GM12864 (cell line): ENCODE measurements at regions not wholly inside any gene's neighbourhood (a gene's known extent, or its start where the extent isn't known, plus 50 kb on each side); places are given as distances from the start of the nearest gene placed in this dataset.

ENCODE experiments used
- DNase-seq: peaks from one replicate; pipeline ENCODE4 v3.0.0-alpha.2; 2011; ENCODE audit warnings: low read depth
- H3K4me3 ChIP-seq: 2 replicates; pipeline ENCODE4 v1.5.1; 2011; ENCODE audit warnings: mild to moderate bottlenecking, low read depth, low read length, control low read depth
- TF ChIP-seq, protein P1 (sequence below): IDR thresholded peaks from 2 replicates; pipeline ENCODE4 v1.5.1; 2011; ENCODE audit warnings: low read depth, mild to moderate bottlenecking, moderate library complexity, low read length, control low read depth, inconsistent platforms; ENCODE audit errors: missing control alignments

GRCh38 chr2:173544641-173545363 lies 190.1 kb downstream of the CDCA7 start:
- TF ChIP-seq, protein P1, sequence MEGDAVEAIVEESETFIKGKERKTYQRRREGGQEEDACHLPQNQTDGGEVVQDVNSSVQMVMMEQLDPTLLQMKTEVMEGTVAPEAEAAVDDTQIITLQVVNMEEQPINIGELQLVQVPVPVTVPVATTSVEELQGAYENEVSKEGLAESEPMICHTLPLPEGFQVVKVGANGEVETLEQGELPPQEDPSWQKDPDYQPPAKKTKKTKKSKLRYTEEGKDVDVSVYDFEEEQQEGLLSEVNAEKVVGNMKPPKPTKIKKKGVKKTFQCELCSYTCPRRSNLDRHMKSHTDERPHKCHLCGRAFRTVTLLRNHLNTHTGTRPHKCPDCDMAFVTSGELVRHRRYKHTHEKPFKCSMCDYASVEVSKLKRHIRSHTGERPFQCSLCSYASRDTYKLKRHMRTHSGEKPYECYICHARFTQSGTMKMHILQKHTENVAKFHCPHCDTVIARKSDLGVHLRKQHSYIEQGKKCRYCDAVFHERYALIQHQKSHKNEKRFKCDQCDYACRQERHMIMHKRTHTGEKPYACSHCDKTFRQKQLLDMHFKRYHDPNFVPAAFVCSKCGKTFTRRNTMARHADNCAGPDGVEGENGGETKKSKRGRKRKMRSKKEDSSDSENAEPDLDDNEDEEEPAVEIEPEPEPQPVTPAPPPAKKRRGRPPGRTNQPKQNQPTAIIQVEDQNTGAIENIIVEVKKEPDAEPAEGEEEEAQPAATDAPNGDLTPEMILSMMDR = no peak
- no peak for DNase-seq
- no peak overlapping the region for H3K4me3 ChIP-seq

GRCh38 chr2:173545364-173545763 lies 190.7 kb downstream of the CDCA7 start:
- H3K4me3 ChIP-seq = no peak overlapping the region
- TF ChIP-seq, protein P1 = no peak
- no peak for DNase-seq

DNA sequence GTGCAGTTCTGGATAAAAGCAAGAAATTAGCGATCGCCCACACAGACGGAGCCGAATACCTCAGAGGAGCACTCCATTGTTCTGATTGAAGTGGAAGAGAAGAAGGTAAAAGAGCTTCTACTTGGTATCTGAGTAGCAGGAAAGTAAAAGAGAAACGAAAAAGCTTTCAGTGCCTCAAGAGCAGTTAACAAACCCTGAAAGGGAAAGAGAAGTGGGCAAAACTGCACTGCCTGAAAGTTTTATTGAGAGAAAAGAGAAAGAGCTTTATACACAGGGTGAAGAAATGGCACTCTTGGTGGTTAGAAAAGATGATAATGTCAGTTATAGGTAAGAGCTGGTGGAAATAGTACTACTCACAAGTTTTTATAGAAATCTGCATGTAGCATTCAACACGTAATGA lies 192.8 kb downstream of the CDCA7 start:
- TF ChIP-seq, protein P1 = no peak
- H3K4me3 ChIP-seq = no peak overlapping the region
- no peak for DNase-seq

GRCh38 chr2:173550143-173550542 lies 195.5 kb downstream of the CDCA7 start:
- TF ChIP-seq, protein P1 = no peak
- no peak overlapping the region for H3K4me3 ChIP-seq
- no peak for DNase-seq

DNA sequence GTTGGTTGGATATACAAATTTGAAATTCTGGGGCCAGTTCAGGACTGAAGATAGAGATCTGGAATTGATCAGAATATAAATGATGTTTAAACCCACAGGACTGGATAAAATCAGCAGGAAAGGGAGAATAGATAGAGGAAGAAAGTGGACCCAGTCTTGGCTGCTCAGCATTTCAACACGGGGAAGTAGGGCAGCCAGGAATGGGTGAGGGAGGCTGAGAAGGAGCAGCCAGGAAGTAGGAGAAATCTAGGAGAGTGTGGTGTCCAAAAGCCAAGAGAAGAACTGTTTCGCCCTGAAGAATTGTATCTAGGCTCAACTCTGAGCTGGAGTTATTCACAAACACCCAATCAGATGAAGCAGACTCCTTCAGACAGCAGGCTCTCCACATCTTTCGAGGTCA lies 197.9 kb downstream of the CDCA7 start:
- no peak overlapping the region for H3K4me3 ChIP-seq
- TF ChIP-seq, protein P1 = no peak
- no peak for DNase-seq

- no peak overlapping the region for H3K4me3 ChIP-seq
- TF ChIP-seq, protein P1 = no peak
- DNase-seq = no peak
Observed at GRCh38 chr2:173553593-173553992, 198.9 kb downstream of the CDCA7 start.

GRCh38 chr2:173555833-173556232 lies 201.2 kb downstream of the CDCA7 start:
- DNase-seq = no peak
- no peak overlapping the region for H3K4me3 ChIP-seq
- TF ChIP-seq, protein P1 = no peak
